ENCODE measurements at regions not wholly inside any gene's neighbourhood (a gene's known extent, or its start where the extent isn't known, plus 50 kb on each side); places are given as distances from the start of the nearest gene placed in this dataset.

GRCh38 chr7:57370066-57370738 lies 79.8 kb upstream of the ZNF716 start:
- H3K27ac ChIP-seq, result no peak overlapping the region
- TF ChIP-seq CTCF (IDR thresholded peaks at IDR 0.05), result no peak
- H3K9me3 ChIP-seq, result no peaks in the 10 kb centered on the region
- no peaks in the 10 kb centered on the region for H3K4me1 ChIP-seq
- intact Hi-C loops (cut with DNase I), result no loop called here
- no peak overlapping the region for H3K4me3 ChIP-seq
- H3K36me3 ChIP-seq, result no peaks in the 10 kb centered on the region
- no peaks in the 10 kb centered on the region for H3K27me3 ChIP-seq
- no peak for DNase-seq (ENCODE audit: low spot score in 2 of 2)

GRCh38 chr7:57370739-57371098 lies 79.3 kb upstream of the ZNF716 start:
- no peak for TF ChIP-seq CTCF (IDR thresholded peaks at IDR 0.05)
- no peaks in the 10 kb centered on the region for H3K4me1 ChIP-seq
- H3K27ac ChIP-seq, result no peak overlapping the region
- no peaks in the 10 kb centered on the region for H3K9me3 ChIP-seq
- H3K4me3 ChIP-seq, result no peak overlapping the region
- H3K36me3 ChIP-seq, result no peaks in the 10 kb centered on the region
- no peak for DNase-seq (ENCODE audit: low spot score in 2 of 2)
- intact Hi-C loops (cut with DNase I), result no loop called here
- H3K27me3 ChIP-seq, result no peaks in the 10 kb centered on the region

- Histone ChIP-seq H3K4me3 (no peak overlapping the region), H3K4me1 (no peaks in the 10 kb centered on the region), H3K36me3 (no peaks in the 10 kb centered on the region), H3K27me3 (no peaks in the 10 kb centered on the region), H3K9me3 (no peaks in the 10 kb centered on the region), H3K27ac (no peak overlapping the region)
- no peak for TF ChIP-seq CTCF (IDR thresholded peaks at IDR 0.05)
- intact Hi-C loops (cut with DNase I), result no loop called here
- no peak for DNase-seq (ENCODE audit: low spot score in 2 of 2)
Measured at GRCh38 chr7:57375783-57376182, 74.2 kb upstream of the ZNF716 start.

- no peaks in the 10 kb centered on the region for H3K4me1 ChIP-seq
- TF ChIP-seq CTCF (IDR thresholded peaks at IDR 0.05), result no peak
- DNase-seq (ENCODE audit: low spot score in 2 of 2), result no peak
- no peaks in the 10 kb centered on the region for H3K27me3 ChIP-seq
- no peaks in the 10 kb centered on the region for H3K36me3 ChIP-seq
- H3K27ac ChIP-seq, result no peak overlapping the region
- H3K9me3 ChIP-seq, result no peaks in the 10 kb centered on the region
- H3K4me3 ChIP-seq, result no peak overlapping the region
- intact Hi-C loops (cut with DNase I), result no loop called here
Measured at GRCh38 chr7:57381581-57381980, 68.4 kb upstream of the ZNF716 start.

DNA sequence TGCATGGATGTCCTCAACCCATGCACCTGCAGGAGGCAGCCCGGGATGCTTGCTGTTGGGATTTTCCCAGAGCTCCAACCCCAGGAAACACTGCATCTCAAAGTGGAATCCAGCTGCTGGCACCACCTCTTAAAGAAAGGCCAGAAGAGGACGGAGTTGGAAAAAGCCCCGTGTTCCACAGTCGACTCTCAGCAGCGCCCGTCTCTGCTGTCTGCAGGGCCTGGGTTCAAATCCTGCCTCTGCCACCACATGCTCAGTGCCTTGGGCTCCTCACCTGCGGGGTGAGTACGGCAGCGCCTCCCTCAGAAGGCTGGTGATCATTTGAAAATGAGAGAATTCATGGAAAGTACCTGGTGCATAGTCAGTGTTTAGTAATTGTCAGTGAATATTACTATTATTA lies 65.6 kb upstream of the ZNF716 start:
- H3K36me3 ChIP-seq, result no peaks in the 10 kb centered on the region
- H3K4me3 ChIP-seq, result no peak overlapping the region
- no peak for TF ChIP-seq CTCF (IDR thresholded peaks at IDR 0.05)
- H3K9me3 ChIP-seq, result no peaks in the 10 kb centered on the region
- H3K4me1 ChIP-seq, result no peaks in the 10 kb centered on the region
- H3K27me3 ChIP-seq, result no peaks in the 10 kb centered on the region
- no peak for DNase-seq (ENCODE audit: low spot score in 2 of 2)
- intact Hi-C loops (cut with DNase I), result no loop called here
- H3K27ac ChIP-seq, result no peak overlapping the region

DNA sequence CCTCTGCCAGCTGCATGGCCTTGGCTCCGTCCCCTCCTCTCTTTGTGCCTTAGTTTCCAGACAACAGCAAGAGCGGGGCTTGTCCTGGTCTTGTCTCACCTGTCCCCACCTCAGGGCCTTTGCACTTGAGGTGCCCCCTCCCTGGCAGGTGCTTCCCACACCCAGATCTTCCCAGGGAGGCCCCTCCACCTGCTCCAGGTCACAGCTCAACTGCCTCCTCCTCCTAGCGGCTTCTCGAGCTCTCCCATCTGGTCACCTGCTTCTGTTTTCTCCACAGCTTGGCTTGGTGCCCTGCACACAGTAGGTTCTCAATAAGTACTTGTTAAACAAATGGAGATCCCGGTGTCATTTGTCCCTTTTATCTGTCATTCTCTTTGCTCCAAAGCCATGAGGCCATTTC lies 64.3 kb upstream of the ZNF716 start:
- DNase-seq (ENCODE audit: low spot score in 2 of 2), result no peak
- H3K27ac ChIP-seq, result no peak overlapping the region
- intact Hi-C loops (cut with DNase I), result no loop called here
- no peaks in the 10 kb centered on the region for H3K36me3 ChIP-seq
- TF ChIP-seq CTCF (IDR thresholded peaks at IDR 0.05), result no peak
- no peak overlapping the region for H3K4me3 ChIP-seq
- no peaks in the 10 kb centered on the region for H3K4me1 ChIP-seq
- no peaks in the 10 kb centered on the region for H3K27me3 ChIP-seq
- no peaks in the 10 kb centered on the region for H3K9me3 ChIP-seq
